ENCODE measurements at regions not wholly inside any gene's neighbourhood (a gene's known extent, or its start where the extent isn't known, plus 50 kb on each side); places are given as distances from the start of the nearest gene placed in this dataset.

DNA sequence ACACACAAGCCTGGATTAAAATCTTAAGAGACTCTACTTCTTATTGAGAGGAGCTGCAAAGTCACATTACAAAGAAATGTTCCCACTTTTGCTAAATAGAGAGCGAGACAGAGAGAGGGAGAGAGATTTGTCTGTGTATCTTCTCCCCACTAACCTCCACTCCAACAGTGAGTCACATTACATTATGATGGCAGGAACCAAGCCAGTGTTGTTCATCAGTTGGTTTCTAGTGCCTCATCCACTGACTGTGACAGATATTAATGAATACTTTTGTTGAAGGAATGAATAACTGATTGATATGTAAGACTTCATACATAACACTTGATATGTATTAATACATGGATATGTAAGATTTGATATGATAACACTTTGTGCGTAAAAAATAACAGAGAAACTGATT is 258.2 kb upstream of the SORCS1 start:
- TF ChIP-seq CTCF (IDR thresholded peaks at IDR 0.05; ENCODE audit: unreplicated experiment): no peak
- ChIA-PET CTCF (interaction anchor here (0.5 to 0.7 kb wide), 4 partner anchors 29 to 782 kb away, joined by 3 to 4 read pairs (median 3); no protein-coding TSS in a partner anchor), POLR2A (no interaction called here)
- intact Hi-C loops (cut with micrococcal nuclease): no loop called here
- Mint-ChIP-seq H3K4me3 (ENCODE audit: unreplicated experiment) (no peak overlapping the region), H3K27ac (ENCODE audit: low read depth, unreplicated experiment) (no peak overlapping the region), H3K27me3 (ENCODE audit: insufficient read depth, unreplicated experiment) (no peaks in the 10 kb centered on the region), H3K36me3 (ENCODE audit: insufficient read depth, unreplicated experiment) (no peaks in the 10 kb centered on the region), H3K9me3 (ENCODE audit: unreplicated experiment) (no peaks in the 10 kb centered on the region), H3K4me1 (ENCODE audit: insufficient read depth, unreplicated experiment) (peaks cover 8% of the 10 kb centered on the region)
- no TSS peak for BruUV-seq (replicated peaks)
- no peak for DNase-seq (ENCODE audit: unreplicated experiment)

DNA sequence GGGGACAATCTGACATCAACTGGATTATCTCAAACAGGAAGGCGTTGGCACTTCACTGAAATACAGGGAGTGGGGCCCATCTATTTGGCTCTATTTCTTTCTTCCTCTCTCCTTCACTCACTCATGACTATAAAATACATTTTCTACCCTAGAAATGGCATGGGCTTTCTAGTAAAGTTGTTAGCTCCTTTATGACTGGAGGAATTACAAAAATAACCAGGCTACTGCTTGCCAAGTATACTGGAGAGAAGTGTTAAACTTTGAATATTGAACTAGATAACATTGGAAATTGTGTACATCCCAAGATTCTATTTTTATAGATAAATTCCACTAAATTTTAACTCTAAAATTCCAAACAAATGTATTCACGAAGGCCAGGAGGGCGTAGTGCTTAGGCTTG is 255.7 kb upstream of the SORCS1 start:
- no peaks in the 10 kb centered on the region for H3K36me3 Mint-ChIP-seq (ENCODE audit: insufficient read depth, unreplicated experiment)
- POLR2A ChIA-PET: no interaction called here
- TF ChIP-seq CTCF (IDR thresholded peaks at IDR 0.05; ENCODE audit: unreplicated experiment): no peak
- H3K9me3 Mint-ChIP-seq (ENCODE audit: unreplicated experiment): no peaks in the 10 kb centered on the region
- H3K4me1 Mint-ChIP-seq (ENCODE audit: insufficient read depth, unreplicated experiment): no peaks in the 10 kb centered on the region
- BruUV-seq (replicated peaks): no TSS peak
- no peaks in the 10 kb centered on the region for H3K27me3 Mint-ChIP-seq (ENCODE audit: insufficient read depth, unreplicated experiment)
- CTCF ChIA-PET: interaction anchor here (0.6 to 1.5 kb wide), 2 partner anchors 10 to 559 kb away, joined by 3 to 4 read pairs; no protein-coding TSS in a partner anchor
- H3K4me3 Mint-ChIP-seq (ENCODE audit: unreplicated experiment): no peak overlapping the region
- no peak overlapping the region for H3K27ac Mint-ChIP-seq (ENCODE audit: low read depth, unreplicated experiment)
- no peak for DNase-seq (ENCODE audit: unreplicated experiment)
- intact Hi-C loops (cut with micrococcal nuclease): no loop called here

DNA sequence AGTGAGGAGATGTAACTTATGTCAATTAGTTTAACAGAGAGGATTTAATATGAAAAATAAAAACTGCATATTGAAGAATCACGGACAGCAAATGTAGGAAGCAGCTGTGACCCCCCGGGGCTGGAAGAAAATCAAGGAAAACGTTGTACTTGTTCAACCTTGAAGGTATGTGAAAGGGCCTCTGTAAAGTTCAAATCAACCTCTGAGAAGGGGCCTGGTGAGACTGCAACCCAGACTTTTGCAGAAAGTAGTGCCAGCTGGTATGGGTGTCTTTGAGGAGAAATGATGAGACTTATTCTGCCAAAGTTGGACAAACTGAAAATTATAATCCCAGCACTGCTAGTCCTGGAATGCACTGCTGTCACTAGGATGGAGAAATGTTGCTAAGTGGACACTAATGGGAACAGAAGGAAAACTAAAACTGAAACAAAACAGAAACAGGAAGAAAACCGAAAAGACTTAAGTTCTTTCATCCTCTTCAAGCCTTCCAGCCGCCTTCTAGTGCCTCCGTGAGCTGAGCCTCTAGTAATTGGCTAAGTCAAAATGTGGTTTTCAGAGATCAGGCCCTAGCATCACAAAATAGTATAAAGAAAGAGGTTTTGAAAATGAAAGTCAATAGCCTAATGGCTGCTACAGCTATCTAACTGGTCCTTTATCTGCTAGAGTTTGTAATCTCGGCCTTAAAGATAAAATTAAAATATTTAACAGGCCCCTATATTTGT is 253.7 kb upstream of the SORCS1 start:
- CTCF ChIA-PET: interaction anchor here (0.6 to 1.3 kb wide), 3 partner anchors 9 to 140 kb away, joined by 3 to 5 read pairs (median 4); no protein-coding TSS in a partner anchor
- intact Hi-C loops (cut with micrococcal nuclease): loop anchor here (10.0 kb wide), 1 partner anchor 127 kb away; no protein-coding TSS in a partner anchor
- no peaks in the 10 kb centered on the region for H3K36me3 Mint-ChIP-seq (ENCODE audit: insufficient read depth, unreplicated experiment)
- BruUV-seq (replicated peaks): no TSS peak
- no peak for TF ChIP-seq CTCF (IDR thresholded peaks at IDR 0.05; ENCODE audit: unreplicated experiment)
- H3K9me3 Mint-ChIP-seq (ENCODE audit: unreplicated experiment): no peaks in the 10 kb centered on the region
- H3K27me3 Mint-ChIP-seq (ENCODE audit: insufficient read depth, unreplicated experiment): no peaks in the 10 kb centered on the region
- H3K4me1 Mint-ChIP-seq (ENCODE audit: insufficient read depth, unreplicated experiment): no peaks in the 10 kb centered on the region
- POLR2A ChIA-PET: no interaction called here
- H3K27ac Mint-ChIP-seq (ENCODE audit: low read depth, unreplicated experiment): peak overlapping the region; percentile 6
- H3K4me3 Mint-ChIP-seq (ENCODE audit: unreplicated experiment): no peak overlapping the region
- no peak for DNase-seq (ENCODE audit: unreplicated experiment)

DNA sequence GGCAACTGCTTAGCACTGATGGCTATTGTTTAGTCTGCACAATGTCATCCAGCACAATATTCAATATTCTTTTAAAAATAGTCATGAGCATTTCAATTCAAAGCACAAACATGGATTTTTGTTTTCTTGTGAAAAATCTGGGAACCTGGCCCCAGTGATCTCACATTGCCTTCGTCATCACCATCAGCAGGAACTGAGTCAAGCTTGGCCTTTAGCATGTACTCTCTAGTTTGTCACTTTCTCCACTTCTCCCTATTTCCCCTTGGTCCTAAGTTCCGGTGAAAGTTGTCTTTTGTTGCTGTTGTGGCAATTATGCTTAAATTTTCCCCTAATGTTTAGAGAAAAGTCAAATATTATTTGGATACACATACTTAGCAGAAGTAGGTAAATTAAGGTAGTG is 252.9 kb upstream of the SORCS1 start:
- BruUV-seq (replicated peaks): no TSS peak
- no peaks in the 10 kb centered on the region for H3K9me3 Mint-ChIP-seq (ENCODE audit: unreplicated experiment)
- no peak overlapping the region for H3K4me3 Mint-ChIP-seq (ENCODE audit: unreplicated experiment)
- no peak for TF ChIP-seq CTCF (IDR thresholded peaks at IDR 0.05; ENCODE audit: unreplicated experiment)
- ChIA-PET POLR2A (no interaction called here), CTCF (interaction anchor here (1.3 kb wide), 1 partner anchor 8 kb away, joined by 5 read pairs; no protein-coding TSS in a partner anchor)
- intact Hi-C loops (cut with micrococcal nuclease): loop anchor here (10.0 kb wide), 1 partner anchor 127 kb away; no protein-coding TSS in a partner anchor
- H3K36me3 Mint-ChIP-seq (ENCODE audit: insufficient read depth, unreplicated experiment): no peaks in the 10 kb centered on the region
- peak overlapping the region; percentile 6 for H3K27ac Mint-ChIP-seq (ENCODE audit: low read depth, unreplicated experiment)
- no peak for DNase-seq (ENCODE audit: unreplicated experiment)
- no peaks in the 10 kb centered on the region for H3K4me1 Mint-ChIP-seq (ENCODE audit: insufficient read depth, unreplicated experiment)
- no peaks in the 10 kb centered on the region for H3K27me3 Mint-ChIP-seq (ENCODE audit: insufficient read depth, unreplicated experiment)

Measured in MCF 10A (cell line).